Stomach (tissue), 8 donors: ENCODE measurements at regions not wholly inside any gene's neighbourhood (a gene's known extent, or its start where the extent isn't known, plus 50 kb on each side); places are given as distances from the start of the nearest gene placed in this dataset.

Experiments used
- DNase-seq, 2 donors: peaks; one replicate each; pipeline versions ENCODE4 v3.0.0 to v3.0.0-alpha.2; 2013 to 2019
- H3K27ac ChIP-seq, 5 donors: fragments of 200-600 bp in 4 of 5; sonication (generic) in 4 of 5; one replicate each; pipeline ENCODE4 v1.5.1; 2013 to 2019; ENCODE audit warnings: mild to moderate bottlenecking in 1 of 5, moderate library complexity in 1 of 5
- H3K27me3 ChIP-seq, 3 donors: fragments of 200-600 bp; sonication (generic); one replicate each; pipeline ENCODE4 v1.5.1; 2017 to 2019; ENCODE audit warnings: mixed run types in 1 of 3
- H3K36me3 ChIP-seq, 4 donors: fragments of 200-600 bp; sonication (generic); 1 replicate in 3 of 4; 2 replicates in 1 of 4; pipeline ENCODE4 v1.5.1; 2016 to 2019
- H3K4me1 ChIP-seq, 4 donors: fragments of 200-600 bp; sonication (generic); one replicate each; pipeline ENCODE4 v1.5.1; 2016 to 2019
- H3K4me3 ChIP-seq, 4 donors: fragments of 200-600 bp; sonication (generic) in 3 of 4; one replicate each; pipeline ENCODE4 v1.5.1; 2016 to 2019; ENCODE audit warnings: mild to moderate bottlenecking in 1 of 4
- H3K9me3 ChIP-seq, 4 donors: fragments of 200-600 bp; sonication (generic); one replicate each; pipeline ENCODE4 v1.5.1; 2016 to 2019
- CTCF ChIP-seq, 7 experiments: fragments of 450-650 bp in 4 of 7; fragments of 200-600 bp in 3 of 7; sonication (generic) in 3 of 7; IDR thresholded peaks; one replicate each; pipeline ENCODE4 v1.5.1; 2016 to 2019; ENCODE audit warnings: antibody characterized with exemption in 7 of 7, control low read depth in 2 of 7, mild to moderate bottlenecking in 1 of 7
- EP300 ChIP-seq: sonication (generic); formaldehyde crosslinking; IDR thresholded peaks from one replicate; pipeline ENCODE4 v1.6.1; 2017; ENCODE audit warnings: antibody characterized with exemption
- POLR2A ChIP-seq, 4 donors: fragments of 450-650 bp; IDR thresholded peaks; one replicate each; pipeline ENCODE4 v1.6.1; 2016; ENCODE audit warnings: antibody characterized with exemption in 4 of 4, control low read depth in 2 of 4, mild to moderate bottlenecking in 1 of 4, moderate library complexity in 1 of 4
- POLR2AphosphoS5 ChIP-seq, 3 donors: sonication (generic); formaldehyde crosslinking; IDR thresholded peaks; one replicate each; pipeline ENCODE4 v1.6.1; 2016; ENCODE audit warnings: antibody characterized with exemption in 3 of 3
- WGBS, 5 donors: extraction: QIAGEN DNeasy Blood & Tissue Kit in 3 of 5; methylation state at CpG; one replicate each; pipeline versions ENCODE4 v1.1.5 to v1.1.7; 2013 to 2018; 5-methylcytosine and 5-hydroxymethylcytosine counted together
- intact Hi-C: fragments of 100-400 bp; cut with DNase I; formaldehyde crosslinking; loops from one replicate; pipeline ENCODE4 v1.15.1; 2023; ENCODE audit warnings: low total_unique reads
- donor health status: healthy with polysubstance abuse.
- donor health status: Bipolar disorder and iron deficiency.
- donor health status: healthy.

GRCh38 chr6:16852671-16853070 is 91.4 kb upstream of the ATXN1 start:
- Histone ChIP-seq H3K36me3 (no peaks in the 10 kb centered on the region), H3K4me1 (peaks cover 0 to 16% (median 0%) of the 10 kb centered on the region in 4 donors), H3K27ac (no peak overlapping the region), H3K9me3 (no peaks in the 10 kb centered on the region), H3K27me3 (no peaks in the 10 kb centered on the region), H3K4me3 (no peak overlapping the region)
- WGBS, 5 donors: 86 to 94% (median 90%) methylated on average over 6 of the region's 6 CpGs
- intact Hi-C loops: no loop called here
- TF ChIP-seq EP300 (no peak), CTCF (IDR thresholded peaks at IDR 0.05) (no peak), POLR2A (IDR thresholded peaks at IDR 0.05) (no peak), POLR2AphosphoS5 (IDR thresholded peaks at IDR 0.05) (no peak)
- DNase-seq: no peak

GRCh38 chr6:16851758-16852157 is 90.5 kb upstream of the ATXN1 start:
- H3K27ac ChIP-seq: no peak overlapping the region
- H3K9me3 ChIP-seq: no peaks in the 10 kb centered on the region
- DNase-seq: no peak
- H3K27me3 ChIP-seq: no peaks in the 10 kb centered on the region
- no peak overlapping the region for H3K4me3 ChIP-seq
- H3K4me1 ChIP-seq: peaks cover 0 to 16% (median 0%) of the 10 kb centered on the region in 4 donors
- intact Hi-C loops: no loop called here
- H3K36me3 ChIP-seq: no peaks in the 10 kb centered on the region
- TF ChIP-seq POLR2A (IDR thresholded peaks at IDR 0.05) (no peak), POLR2AphosphoS5 (IDR thresholded peaks at IDR 0.05) (no peak)
- 21 to 50% (median 27%) methylated on average over 1 of the region's 1 CpG for WGBS, 5 donors

- DNase-seq: no peak
- TF ChIP-seq POLR2AphosphoS5 (IDR thresholded peaks at IDR 0.05) (no peak), POLR2A (IDR thresholded peaks at IDR 0.05) (no peak), EP300 (no peak), CTCF (IDR thresholded peaks at IDR 0.05) (no peak)
These were observed 89.8 kb upstream of the ATXN1 start for GRCh38 chr6:16851044-16851540.

GRCh38 chr6:16850681-16851026 is 89.4 kb upstream of the ATXN1 start:
- no peaks in the 10 kb centered on the region for H3K36me3 ChIP-seq
- 62 to 80% (median 68%) methylated on average over 5 of the region's 5 CpGs for WGBS, 5 donors
- peaks cover 0 to 16% (median 0%) of the 10 kb centered on the region in 4 donors for H3K4me1 ChIP-seq
- H3K27me3 ChIP-seq: no peaks in the 10 kb centered on the region
- intact Hi-C loops: no loop called here
- TF ChIP-seq POLR2A (IDR thresholded peaks at IDR 0.05) (no peak), EP300 (no peak), CTCF (IDR thresholded peaks at IDR 0.05) (no peak), POLR2AphosphoS5 (IDR thresholded peaks at IDR 0.05) (no peak)
- H3K27ac ChIP-seq: no peak overlapping the region
- H3K9me3 ChIP-seq: no peaks in the 10 kb centered on the region
- no peak overlapping the region for H3K4me3 ChIP-seq
- no peak for DNase-seq

More at GRCh38 chr6:16851044-16851540, 89.8 kb upstream of the ATXN1 start:
- H3K27me3 ChIP-seq: no peaks in the 10 kb centered on the region
- WGBS, 5 donors: 82 to 89% (median 88%) methylated on average over 3 of the region's 3 CpGs
- no peaks in the 10 kb centered on the region for H3K36me3 ChIP-seq
- H3K27ac ChIP-seq: no peak overlapping the region
- intact Hi-C loops: no loop called here
- H3K4me3 ChIP-seq: no peak overlapping the region
- H3K4me1 ChIP-seq: peaks cover 0 to 16% (median 0%) of the 10 kb centered on the region in 4 donors
- no peaks in the 10 kb centered on the region for H3K9me3 ChIP-seq

GRCh38 chr6:16849988-16850680 is 88.9 kb upstream of the ATXN1 start:
- 47 to 75% (median 63%) methylated on average over 7 of the region's 7 CpGs for WGBS, 5 donors
- DNase-seq: no peak

More at GRCh38 chr6:16849988-16850680, 88.9 kb upstream of the ATXN1 start:
- TF ChIP-seq POLR2A (IDR thresholded peaks at IDR 0.05) (no peak), EP300 (no peak), POLR2AphosphoS5 (IDR thresholded peaks at IDR 0.05) (no peak), CTCF (IDR thresholded peaks at IDR 0.05) (no peak)
- Histone ChIP-seq H3K36me3 (no peaks in the 10 kb centered on the region), H3K9me3 (no peaks in the 10 kb centered on the region), H3K27ac (peak overlapping the region in 2 of 5 donors; percentile 22 to 63), H3K4me1 (peaks cover 0 to 16% (median 0%) of the 10 kb centered on the region in 4 donors), H3K4me3 (no peak overlapping the region), H3K27me3 (no peaks in the 10 kb centered on the region)
- intact Hi-C loops: no loop called here
